Esophagus squamous epithelium (tissue), 5 donors: ENCODE measurements at regions not wholly inside any gene's neighbourhood (a gene's known extent, or its start where the extent isn't known, plus 50 kb on each side); places are given as distances from the start of the nearest gene placed in this dataset.

Source experiments
- DNase-seq: peaks from one replicate; lab custom pipeline; 2025; lab: John Stamatoyannopoulos, UW
- H3K27ac ChIP-seq, 4 donors: fragments of 200-600 bp; sonication (generic); one replicate each; pipeline ENCODE4 v1.5.1; 2016 to 2019; ENCODE audit warnings: mild to moderate bottlenecking in 1 of 4
- H3K27me3 ChIP-seq, 4 donors: fragments of 200-600 bp; sonication (generic); 1 replicate in 3 of 4; 2 replicates in 1 of 4; pipeline versions ENCODE4 v1.5.1 to v1.6.0; 2017 to 2021; ENCODE audit warnings: antibody characterized with exemption in 1 of 4
- H3K36me3 ChIP-seq, 3 donors: fragments of 200-600 bp; sonication (generic); one replicate each; pipeline ENCODE4 v1.5.1; 2016 to 2019
- H3K4me1 ChIP-seq, 3 donors: fragments of 200-600 bp; sonication (generic); one replicate each; pipeline ENCODE4 v1.5.1; 2017 to 2019
- H3K4me3 ChIP-seq, 4 donors: fragments of 200-600 bp; sonication (generic); 1 replicate in 3 of 4; 2 replicates in 1 of 4; pipeline ENCODE4 v1.5.1; 2016 to 2019; ENCODE audit warnings: mild to moderate bottlenecking in 2 of 4, moderate library complexity in 1 of 4
- H3K9me3 ChIP-seq, 3 donors: fragments of 200-600 bp; sonication (generic); one replicate each; pipeline ENCODE4 v1.5.1; 2016 to 2019
- POLR2A ChIP-seq, 4 donors: fragments of 450-650 bp; IDR thresholded peaks; one replicate each; pipeline ENCODE4 v1.6.1; 2017; ENCODE audit warnings: antibody characterized with exemption in 4 of 4, mild to moderate bottlenecking in 4 of 4, moderate library complexity in 3 of 4
- WGBS, 2 donors: methylation state at CpG; one replicate each; pipeline ENCODE4 v1.1.5; 2018; 5-methylcytosine and 5-hydroxymethylcytosine counted together
- intact Hi-C: fragments of 100-400 bp; cut with DNase I; formaldehyde crosslinking; loops from one replicate; pipeline ENCODE4 v1.15.0; 2022
- TF ChIP-seq, protein P1 (sequence below), 6 experiments: fragments of 450-650 bp in 4 of 6; fragments of 200-600 bp in 2 of 6; sonication (generic) in 2 of 6; IDR thresholded peaks; one replicate each; pipeline ENCODE4 v1.5.1; 2016 to 2019; ENCODE audit warnings: antibody characterized with exemption in 6 of 6, mild to moderate bottlenecking in 4 of 6, moderate library complexity in 4 of 6
- donor health status: DM: yes; HTN: yes; CAD: no.

DNA sequence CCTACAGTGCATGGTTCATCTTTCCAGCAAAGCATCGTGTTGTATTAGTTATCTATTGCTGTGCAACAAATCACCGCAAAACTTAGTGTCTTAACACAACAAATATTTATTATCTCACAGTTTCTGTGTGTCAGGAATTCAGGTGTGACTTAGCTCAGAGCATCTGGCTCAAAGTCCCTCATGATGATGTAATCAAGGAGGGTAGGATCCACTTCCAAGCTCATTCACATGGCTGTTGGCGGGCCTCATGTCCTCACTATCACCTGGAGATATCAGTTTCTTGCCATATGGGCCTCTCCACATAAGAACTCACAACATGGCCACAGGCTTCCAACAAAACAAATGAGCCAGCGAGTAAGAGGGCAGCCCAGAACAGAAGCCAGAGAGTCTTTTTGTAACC is 135.6 kb upstream of the GJB5 start:
- H3K36me3 ChIP-seq = no peaks in the 10 kb centered on the region
- 68% methylated on average over 4 of the region's 4 CpGs for WGBS, 2 donors
- no peak overlapping the region for H3K4me3 ChIP-seq
- no peak for DNase-seq
- no peak overlapping the region for H3K27ac ChIP-seq
- peaks cover 0 to 68% (median 0%) of the 10 kb centered on the region in 4 donors for H3K27me3 ChIP-seq
- no peak for TF ChIP-seq POLR2A (IDR thresholded peaks at IDR 0.05)
- TF ChIP-seq, protein P1, sequence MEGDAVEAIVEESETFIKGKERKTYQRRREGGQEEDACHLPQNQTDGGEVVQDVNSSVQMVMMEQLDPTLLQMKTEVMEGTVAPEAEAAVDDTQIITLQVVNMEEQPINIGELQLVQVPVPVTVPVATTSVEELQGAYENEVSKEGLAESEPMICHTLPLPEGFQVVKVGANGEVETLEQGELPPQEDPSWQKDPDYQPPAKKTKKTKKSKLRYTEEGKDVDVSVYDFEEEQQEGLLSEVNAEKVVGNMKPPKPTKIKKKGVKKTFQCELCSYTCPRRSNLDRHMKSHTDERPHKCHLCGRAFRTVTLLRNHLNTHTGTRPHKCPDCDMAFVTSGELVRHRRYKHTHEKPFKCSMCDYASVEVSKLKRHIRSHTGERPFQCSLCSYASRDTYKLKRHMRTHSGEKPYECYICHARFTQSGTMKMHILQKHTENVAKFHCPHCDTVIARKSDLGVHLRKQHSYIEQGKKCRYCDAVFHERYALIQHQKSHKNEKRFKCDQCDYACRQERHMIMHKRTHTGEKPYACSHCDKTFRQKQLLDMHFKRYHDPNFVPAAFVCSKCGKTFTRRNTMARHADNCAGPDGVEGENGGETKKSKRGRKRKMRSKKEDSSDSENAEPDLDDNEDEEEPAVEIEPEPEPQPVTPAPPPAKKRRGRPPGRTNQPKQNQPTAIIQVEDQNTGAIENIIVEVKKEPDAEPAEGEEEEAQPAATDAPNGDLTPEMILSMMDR (IDR thresholded peaks at IDR 0.05) = no peak
- H3K4me1 ChIP-seq = peaks cover 0 to 5% (median 0%) of the 10 kb centered on the region in 3 donors
- H3K9me3 ChIP-seq = no peaks in the 10 kb centered on the region
- intact Hi-C loops = no loop called here

DNA sequence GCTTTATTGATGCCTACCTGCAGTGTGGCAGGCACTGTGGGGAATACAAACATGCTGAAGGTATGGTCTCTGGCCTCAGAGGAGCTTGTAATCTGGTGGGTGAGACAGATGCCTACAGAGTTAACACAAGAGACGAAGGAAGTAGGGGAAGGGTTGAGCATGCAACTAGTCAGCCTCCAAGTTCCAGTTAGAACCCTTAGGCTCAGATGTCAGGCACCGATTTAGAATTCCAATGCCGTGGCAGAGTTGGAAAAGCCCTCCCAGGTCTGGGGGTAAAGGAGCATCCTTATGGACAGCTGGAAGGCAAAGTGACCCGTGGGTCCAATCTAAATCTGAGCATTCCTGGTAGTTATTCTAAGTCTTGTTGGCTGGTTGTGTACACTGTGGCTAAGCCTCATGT is 132.9 kb upstream of the GJB5 start:
- no peak for DNase-seq
- Histone ChIP-seq H3K27me3 (peaks cover 0 to 49% (median 0%) of the 10 kb centered on the region in 4 donors), H3K36me3 (no peaks in the 10 kb centered on the region), H3K4me1 (peaks cover 0 to 5% (median 0%) of the 10 kb centered on the region in 3 donors), H3K4me3 (no peak overlapping the region), H3K27ac (no peak overlapping the region), H3K9me3 (no peaks in the 10 kb centered on the region)
- 63 to 68% methylated on average over 4 of the region's 4 CpGs for WGBS, 2 donors
- TF ChIP-seq, protein P1 (IDR thresholded peaks at IDR 0.05) = no peak
- TF ChIP-seq POLR2A (IDR thresholded peaks at IDR 0.05) = no peak
- intact Hi-C loops = no loop called here

DNA sequence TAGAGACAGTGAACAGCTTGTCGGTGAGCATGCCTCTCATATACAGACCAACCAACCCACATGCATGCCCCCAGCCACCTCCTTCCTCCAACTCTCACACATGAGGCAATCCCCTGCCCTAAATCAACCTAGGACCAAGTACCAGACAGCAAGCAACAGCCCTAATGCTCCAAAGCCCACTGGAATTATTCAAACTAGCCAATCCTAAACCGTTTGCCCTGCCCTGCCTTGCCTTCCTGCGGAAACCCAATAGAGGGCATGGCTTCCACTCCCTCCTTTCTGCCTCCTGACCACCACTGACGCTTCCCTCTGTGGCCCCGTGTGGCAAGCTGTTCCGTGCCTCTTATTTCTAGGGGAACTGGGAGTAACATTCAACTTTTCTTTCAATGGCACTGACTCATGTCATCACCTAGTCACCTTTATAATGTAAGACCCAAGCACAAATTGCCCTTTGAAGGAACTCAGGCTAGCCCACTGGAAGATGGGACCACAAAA is 129.3 kb upstream of the GJB5 start:
- WGBS, 2 donors = 63 to 72% methylated on average over 6 of the region's 6 CpGs
- H3K4me1 ChIP-seq = no peaks in the 10 kb centered on the region
- TF ChIP-seq POLR2A (IDR thresholded peaks at IDR 0.05) = no peak
- TF ChIP-seq, protein P1 (IDR thresholded peaks at IDR 0.05) = no peak
- intact Hi-C loops = no loop called here
- H3K9me3 ChIP-seq = no peaks in the 10 kb centered on the region
- H3K27ac ChIP-seq = no peak overlapping the region
- no peaks in the 10 kb centered on the region for H3K36me3 ChIP-seq
- DNase-seq = no peak
- H3K4me3 ChIP-seq = no peak overlapping the region
- H3K27me3 ChIP-seq = peaks cover 0 to 20% (median 0%) of the 10 kb centered on the region in 4 donors

DNA sequence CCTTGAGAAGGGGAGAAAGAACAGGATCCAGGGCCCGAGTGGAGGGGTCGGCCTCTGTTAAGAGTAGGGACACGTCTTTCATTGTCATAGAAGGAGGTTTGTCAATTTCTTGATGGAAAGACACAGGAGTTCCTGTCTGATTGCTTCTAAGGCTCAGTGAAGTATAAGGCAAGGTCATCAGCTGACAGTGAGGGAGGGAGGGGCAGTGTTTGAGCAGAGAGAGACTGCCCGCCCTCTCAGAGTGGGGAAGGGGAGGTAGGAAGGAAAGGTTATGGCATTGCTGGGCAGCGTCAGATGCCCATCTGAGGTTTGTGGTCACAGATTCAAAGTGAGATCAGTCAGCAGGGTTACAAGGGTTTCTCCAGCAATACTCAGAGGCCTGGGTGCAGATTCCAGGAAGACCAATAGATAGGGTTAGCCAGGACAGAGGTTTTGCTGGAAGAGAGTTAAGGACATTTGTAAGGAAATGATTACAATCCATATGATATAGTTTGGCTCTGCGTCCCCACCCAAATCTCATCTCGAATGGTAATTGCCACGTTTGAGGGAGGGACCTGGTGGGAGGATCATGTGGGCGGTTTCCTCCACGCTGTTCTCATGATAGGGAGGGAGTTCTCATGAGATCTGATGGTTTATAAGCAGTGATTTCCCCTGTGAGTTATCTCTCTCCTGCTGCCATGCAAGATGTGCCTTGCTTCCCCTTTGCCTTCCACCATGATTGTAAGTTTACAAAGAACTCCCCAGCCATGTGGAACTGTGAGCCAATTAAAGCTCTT is 127.2 kb upstream of the GJB5 start:
- Histone ChIP-seq H3K36me3 (no peaks in the 10 kb centered on the region), H3K9me3 (no peaks in the 10 kb centered on the region), H3K27me3 (peaks cover 0 to 8% (median 0%) of the 10 kb centered on the region in 4 donors), H3K4me3 (no peak overlapping the region), H3K4me1 (no peaks in the 10 kb centered on the region), H3K27ac (no peak overlapping the region)
- no peak for DNase-seq
- TF ChIP-seq, protein P1 (IDR thresholded peaks at IDR 0.05) = no peak
- no peak for TF ChIP-seq POLR2A (IDR thresholded peaks at IDR 0.05)
- intact Hi-C loops = no loop called here
- 66 to 70% methylated on average over 10 of the region's 10 CpGs for WGBS, 2 donors

DNA sequence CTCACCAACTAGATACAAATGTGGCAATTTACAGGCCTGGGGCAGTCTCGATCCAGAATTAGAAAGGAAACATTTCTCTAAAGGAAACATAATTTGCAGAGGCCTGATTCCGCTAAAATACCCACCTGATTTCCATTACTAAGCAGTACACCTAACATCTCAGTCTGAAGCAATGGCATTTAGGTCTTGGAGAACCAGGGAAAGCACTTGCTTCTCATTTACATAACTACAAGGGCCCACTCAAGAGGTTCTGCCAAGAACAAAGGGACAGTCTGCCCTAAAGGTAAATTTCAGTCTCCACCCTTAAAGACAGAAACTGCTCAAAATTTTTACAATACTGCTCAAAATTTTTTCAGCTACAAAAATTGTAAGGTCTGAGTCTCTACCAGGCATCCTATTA is 123.7 kb upstream of the GJB5 start:
- H3K36me3 ChIP-seq = no peaks in the 10 kb centered on the region
- no peaks in the 10 kb centered on the region for H3K9me3 ChIP-seq
- H3K4me1 ChIP-seq = no peaks in the 10 kb centered on the region
- no peak for DNase-seq
- intact Hi-C loops = no loop called here
- no peak overlapping the region for H3K4me3 ChIP-seq
- 80 to 90% methylated on average over 2 of the region's 2 CpGs for WGBS, 2 donors
- no peak overlapping the region for H3K27ac ChIP-seq
- no peaks in the 10 kb centered on the region for H3K27me3 ChIP-seq
- TF ChIP-seq, protein P1 (IDR thresholded peaks at IDR 0.05) = no peak
- no peak for TF ChIP-seq POLR2A (IDR thresholded peaks at IDR 0.05)
